ENCODE measurements at regions not wholly inside any gene's neighbourhood (a gene's known extent, or its start where the extent isn't known, plus 50 kb on each side); places are given as distances from the start of the nearest gene placed in this dataset.

GRCh38 chr3:178147001-178147400 is 389.2 kb upstream of the KCNMB2 start:
- Histone ChIP-seq H3K9me3 (no peaks in the 10 kb centered on the region), H3K27ac (no peak overlapping the region)
- no peak for TF ChIP-seq POLR2A (IDR thresholded peaks at IDR 0.05)
- no peak for TF ChIP-seq CTCF (IDR thresholded peaks at IDR 0.05)

GRCh38 chr3:178152031-178152806 is 384.0 kb upstream of the KCNMB2 start:
- Histone ChIP-seq H3K36me3 (no peaks in the 10 kb centered on the region), H3K4me1 (no peaks in the 10 kb centered on the region), H3K27me3 (no peaks in the 10 kb centered on the region), H3K27ac (no peak overlapping the region), H3K9me3 (no peaks in the 10 kb centered on the region), H3K4me3 (no peak overlapping the region)
- TF ChIP-seq CTCF (IDR thresholded peaks at IDR 0.05): no peak
- TF ChIP-seq POLR2A (IDR thresholded peaks at IDR 0.05): no peak
- no peak for DNase-seq
- WGBS, 2 donors: 85 to 91% methylated on average over 8 of the region's 8 CpGs
- intact Hi-C loops (cut with DNase I): no loop called here

More at GRCh38 chr3:178147001-178147400, 389.2 kb upstream of the KCNMB2 start:
- no peak for DNase-seq
- no peaks in the 10 kb centered on the region for H3K36me3 ChIP-seq
- H3K4me1 ChIP-seq: peaks cover 0 to 8% (median 0%) of the 10 kb centered on the region in 3 donors
- intact Hi-C loops (cut with DNase I): no loop called here
- H3K27me3 ChIP-seq: no peaks in the 10 kb centered on the region
- no peak overlapping the region for H3K4me3 ChIP-seq

- TF ChIP-seq POLR2A (IDR thresholded peaks at IDR 0.05): no peak
- no peaks in the 10 kb centered on the region for H3K36me3 ChIP-seq
- intact Hi-C loops (cut with DNase I): no loop called here
Observed at GRCh38 chr3:178152988-178153387, 383.2 kb upstream of the KCNMB2 start.

DNA sequence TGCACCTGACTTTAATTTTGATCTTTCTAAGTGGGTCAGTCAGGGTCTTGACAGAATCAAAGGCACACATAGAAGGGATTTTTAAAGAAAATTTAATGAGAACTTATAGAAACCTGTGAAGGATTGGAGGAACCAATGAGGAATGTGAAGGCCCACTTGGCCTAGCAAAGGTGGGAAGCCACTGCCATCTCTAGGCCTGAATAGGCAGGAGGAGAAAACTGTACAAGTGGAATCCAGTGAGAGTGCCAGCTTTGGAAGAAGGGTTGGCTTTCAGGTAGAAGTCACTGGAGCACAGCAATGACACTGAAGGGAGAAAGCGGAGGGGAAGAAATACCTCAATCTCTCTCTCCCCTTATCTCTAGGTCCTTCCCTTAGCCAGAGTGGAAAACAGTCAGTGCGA is 380.7 kb upstream of the KCNMB2 start:
- Histone ChIP-seq H3K4me1 (no peaks in the 10 kb centered on the region), H3K4me3 (no peak overlapping the region), H3K27ac (no peak overlapping the region), H3K9me3 (no peaks in the 10 kb centered on the region), H3K27me3 (no peaks in the 10 kb centered on the region), H3K36me3 (no peaks in the 10 kb centered on the region)
- intact Hi-C loops (cut with DNase I): no loop called here
- TF ChIP-seq POLR2A (IDR thresholded peaks at IDR 0.05) (no peak), CTCF (IDR thresholded peaks at IDR 0.05) (no peak)
- WGBS, 2 donors: 83 to 88% methylated on average over 2 of the region's 2 CpGs
- DNase-seq: no peak

More at GRCh38 chr3:178152988-178153387, 383.2 kb upstream of the KCNMB2 start:
- Histone ChIP-seq H3K4me3 (no peak overlapping the region), H3K9me3 (no peaks in the 10 kb centered on the region), H3K4me1 (no peaks in the 10 kb centered on the region), H3K27me3 (no peaks in the 10 kb centered on the region), H3K27ac (no peak overlapping the region)
- no peak for DNase-seq

GRCh38 chr3:178156301-178156700 is 379.9 kb upstream of the KCNMB2 start:
- intact Hi-C loops (cut with DNase I): no loop called here
- Histone ChIP-seq H3K4me3 (no peak overlapping the region), H3K4me1 (no peaks in the 10 kb centered on the region), H3K9me3 (no peaks in the 10 kb centered on the region), H3K27me3 (no peaks in the 10 kb centered on the region), H3K36me3 (no peaks in the 10 kb centered on the region), H3K27ac (no peak overlapping the region)
- 68 to 71% methylated on average over 4 of the region's 4 CpGs for WGBS, 2 donors
- no peak for DNase-seq
- TF ChIP-seq POLR2A (IDR thresholded peaks at IDR 0.05): no peak
- no peak for TF ChIP-seq CTCF (IDR thresholded peaks at IDR 0.05)
